ENCODE measurements at regions not wholly inside any gene's neighbourhood (a gene's known extent, or its start where the extent isn't known, plus 50 kb on each side); places are given as distances from the start of the nearest gene placed in this dataset.
"Not testable (repeated sequence)": the region's sequence is repeated elsewhere in the genome, so short reads cannot be mapped to it uniquely, and the experiment has no call there.

- DNase-seq, result no peak
Measured at GRCh38 chrX:87236830-87237440, 280.7 kb upstream of the KLHL4 start.

DNA sequence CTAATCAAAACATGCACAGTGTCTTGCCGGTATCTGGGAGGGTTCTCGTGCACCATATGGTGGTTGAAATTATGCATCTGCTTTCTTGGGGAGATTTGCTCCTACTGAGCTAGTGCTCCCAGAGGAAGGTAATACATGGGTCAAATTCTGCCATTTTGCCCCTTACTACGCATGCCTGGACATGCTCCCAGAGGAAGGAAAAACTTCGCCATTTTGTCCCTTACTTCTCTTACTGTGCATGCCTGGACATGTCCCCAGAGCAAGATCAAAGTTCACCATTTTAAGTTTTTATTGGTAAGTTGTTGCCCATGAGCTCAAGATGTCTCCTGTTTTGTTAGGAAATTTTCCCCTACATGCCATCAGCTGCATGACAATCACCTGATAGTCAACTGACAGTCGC is 252.1 kb upstream of the KLHL4 start:
- DNase-seq, result no peak

DNA sequence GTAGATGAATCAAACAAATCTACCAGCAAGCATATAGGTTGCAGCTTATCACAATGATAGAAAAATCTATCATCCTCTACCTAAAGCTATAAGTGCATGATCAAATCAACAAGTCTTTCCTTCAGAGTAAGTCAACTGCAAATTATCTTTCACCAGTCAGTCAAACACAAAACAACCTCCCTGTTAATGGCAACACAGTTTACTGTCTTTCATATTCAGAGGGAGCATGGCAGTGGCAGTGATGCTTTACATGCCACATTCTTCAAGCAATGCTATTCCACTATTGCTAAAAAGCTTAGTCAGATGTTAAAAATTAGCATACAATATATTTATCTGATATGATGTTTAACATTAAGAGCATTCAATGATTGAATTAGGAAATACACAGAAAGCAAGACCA is 245.1 kb upstream of the KLHL4 start:
- no peak for DNase-seq

DNA sequence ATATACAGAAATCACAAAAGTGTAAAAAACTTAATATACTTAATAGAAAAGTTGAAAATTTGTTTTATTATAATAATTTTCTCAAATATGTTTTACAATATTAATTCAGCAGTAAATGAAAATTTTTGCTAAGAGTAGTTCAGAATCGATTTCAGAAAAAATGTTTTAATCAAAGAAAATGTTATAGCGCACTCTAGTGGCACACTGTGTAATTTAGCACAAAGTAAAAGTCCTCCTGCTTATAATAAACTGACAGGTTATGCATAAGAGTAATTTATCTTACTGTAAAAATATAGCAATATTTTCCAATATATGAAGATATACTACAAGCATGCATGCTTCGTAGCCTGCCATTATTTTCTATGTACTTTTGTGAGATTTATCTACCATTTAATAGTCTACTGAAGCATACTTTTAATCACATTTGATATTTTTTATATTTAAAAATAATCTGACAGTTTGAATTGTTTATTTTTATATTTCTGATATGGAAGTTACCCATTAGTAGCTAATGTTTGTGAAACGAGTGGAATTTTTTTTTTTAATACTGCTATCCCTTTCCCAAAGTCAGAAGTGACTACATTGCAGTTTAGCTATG is 217.9 kb upstream of the KLHL4 start:
- DNase-seq, result peak; percentile 0

DNA sequence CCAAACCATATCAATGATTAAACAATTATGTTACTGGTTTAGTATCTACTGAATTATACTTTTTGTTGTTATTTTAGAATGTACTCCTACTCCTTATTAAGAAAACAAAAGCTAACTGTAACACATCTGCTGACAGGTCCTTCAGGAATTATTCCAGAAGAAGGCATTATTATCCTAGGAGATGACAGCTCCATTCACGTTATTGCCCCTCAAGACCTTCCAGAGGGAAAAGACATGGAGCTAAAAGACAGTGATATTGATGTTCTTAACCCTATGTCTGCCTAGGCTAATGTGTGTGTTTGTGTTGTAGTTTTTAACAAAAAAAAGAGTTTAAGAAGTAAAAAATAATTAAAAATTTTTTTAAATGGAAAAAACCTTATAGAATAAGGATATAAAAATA is 206.8 kb upstream of the KLHL4 start:
- DNase-seq, result no peak

- DNase-seq, result no peak
Measured at GRCh38 chrX:87327267-87327666, 190.3 kb upstream of the KLHL4 start.

- DNase-seq, result no peak
Measured at GRCh38 chrX:87337267-87337666, 180.3 kb upstream of the KLHL4 start.

GRCh38 chrX:87338510-87338909 is 179.1 kb upstream of the KLHL4 start:
- DNase-seq, result no peak

GRCh38 chrX:87370865-87371264 is 146.7 kb upstream of the KLHL4 start:
- DNase-seq, result no peak

- no peak for DNase-seq
Measured at GRCh38 chrX:87374324-87374723, 143.3 kb upstream of the KLHL4 start.

DNA sequence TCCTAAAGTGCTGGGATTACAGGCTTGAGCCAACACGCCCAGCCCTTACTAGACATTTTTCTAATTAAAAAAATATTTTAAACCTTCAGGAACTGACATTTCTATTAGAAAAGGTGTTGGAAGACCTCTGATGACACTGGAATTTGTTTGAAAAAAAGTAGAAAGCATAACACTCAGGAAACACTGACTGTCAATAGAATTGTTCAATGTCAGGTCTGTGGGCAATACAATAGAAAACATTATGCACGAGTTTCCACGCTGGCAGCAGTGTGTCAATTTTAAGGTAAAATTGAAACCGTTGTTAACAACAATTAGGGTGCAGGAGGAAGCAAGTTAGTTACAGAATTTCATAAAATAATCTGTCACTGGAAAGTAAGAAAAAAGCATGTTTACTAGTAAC is 140.7 kb upstream of the KLHL4 start:
- no peak for DNase-seq

GRCh38 chrX:87388381-87388780 is 129.2 kb upstream of the KLHL4 start:
- no peak for DNase-seq

DNA sequence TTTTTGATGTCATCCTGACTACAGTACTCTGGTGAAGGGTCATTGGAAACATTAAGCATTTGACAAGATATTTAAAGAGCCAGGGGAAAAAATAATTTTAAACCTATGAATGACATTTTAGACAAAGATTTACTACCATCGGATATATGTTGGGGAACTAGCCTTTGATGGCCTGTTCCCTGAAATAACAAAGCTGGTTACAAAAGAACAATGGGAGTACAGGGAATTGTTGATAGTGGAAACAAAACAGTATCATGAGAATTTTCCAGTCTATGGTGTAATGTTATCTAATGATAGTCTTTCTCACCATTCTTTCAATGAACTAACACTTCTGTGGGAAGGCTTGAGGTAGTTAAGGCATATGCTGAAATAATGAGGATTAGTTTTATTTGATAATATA is 125.9 kb upstream of the KLHL4 start:
- no peak for DNase-seq

GRCh38 chrX:87392369-87392768 is 125.2 kb upstream of the KLHL4 start:
- no peak for DNase-seq

DNA sequence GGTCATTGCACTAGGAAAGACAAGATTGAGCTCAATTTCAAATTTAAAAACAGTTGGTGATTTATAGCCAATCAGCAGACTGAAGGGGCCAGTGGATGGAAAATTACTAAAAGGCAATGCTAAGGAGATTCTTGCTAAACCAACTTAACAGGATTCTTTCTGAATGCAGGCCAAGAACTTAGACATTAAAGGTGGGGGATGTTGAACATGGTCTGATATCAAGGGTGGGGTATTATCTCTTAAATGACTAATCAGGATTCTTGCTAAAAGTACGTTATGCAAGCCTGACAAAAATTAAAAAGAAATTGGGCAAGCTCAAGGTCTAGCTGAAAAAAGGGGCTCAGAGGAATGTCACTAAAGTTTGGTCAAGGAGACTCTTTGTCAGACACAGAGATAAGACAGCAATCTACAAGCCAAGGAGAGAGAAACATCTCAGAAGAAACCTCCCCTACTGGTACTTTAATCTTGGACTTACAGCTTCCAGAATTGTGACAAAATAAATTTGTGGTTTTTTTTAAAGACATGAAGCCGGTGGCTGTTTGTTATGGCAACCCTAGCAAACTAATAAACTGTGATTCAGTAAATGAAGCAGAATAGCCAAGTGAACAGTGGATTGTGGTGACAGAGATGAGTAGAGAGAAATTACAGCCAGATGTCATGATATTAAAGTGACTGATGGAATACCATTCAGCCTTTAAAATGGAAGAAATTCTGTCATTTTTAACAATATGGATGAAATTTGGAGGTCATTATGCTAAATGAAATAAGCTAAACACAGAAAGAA is 120.3 kb upstream of the KLHL4 start:
- DNase-seq, result no peak

DNA sequence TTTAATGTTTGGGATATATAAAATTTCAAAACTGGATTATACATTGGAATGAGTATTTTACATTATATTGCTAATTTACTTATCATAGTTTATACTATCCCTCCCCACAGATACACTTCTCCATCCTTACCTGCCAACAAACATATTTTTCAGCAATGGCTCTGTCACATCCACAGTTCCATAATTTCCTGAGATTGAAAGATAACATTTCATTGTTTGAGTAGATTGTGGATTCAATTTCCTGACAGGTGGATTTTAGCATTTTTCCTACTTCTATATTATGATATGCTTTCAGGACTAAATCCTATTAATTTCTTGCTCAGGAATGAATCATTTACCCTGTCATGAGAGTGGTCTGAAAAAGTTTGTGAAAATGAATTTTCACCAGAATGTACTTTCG is 115.3 kb upstream of the KLHL4 start:
- no peak for DNase-seq

- DNase-seq, result no peak
Measured at GRCh38 chrX:87403551-87403950, 114.1 kb upstream of the KLHL4 start.

DNA sequence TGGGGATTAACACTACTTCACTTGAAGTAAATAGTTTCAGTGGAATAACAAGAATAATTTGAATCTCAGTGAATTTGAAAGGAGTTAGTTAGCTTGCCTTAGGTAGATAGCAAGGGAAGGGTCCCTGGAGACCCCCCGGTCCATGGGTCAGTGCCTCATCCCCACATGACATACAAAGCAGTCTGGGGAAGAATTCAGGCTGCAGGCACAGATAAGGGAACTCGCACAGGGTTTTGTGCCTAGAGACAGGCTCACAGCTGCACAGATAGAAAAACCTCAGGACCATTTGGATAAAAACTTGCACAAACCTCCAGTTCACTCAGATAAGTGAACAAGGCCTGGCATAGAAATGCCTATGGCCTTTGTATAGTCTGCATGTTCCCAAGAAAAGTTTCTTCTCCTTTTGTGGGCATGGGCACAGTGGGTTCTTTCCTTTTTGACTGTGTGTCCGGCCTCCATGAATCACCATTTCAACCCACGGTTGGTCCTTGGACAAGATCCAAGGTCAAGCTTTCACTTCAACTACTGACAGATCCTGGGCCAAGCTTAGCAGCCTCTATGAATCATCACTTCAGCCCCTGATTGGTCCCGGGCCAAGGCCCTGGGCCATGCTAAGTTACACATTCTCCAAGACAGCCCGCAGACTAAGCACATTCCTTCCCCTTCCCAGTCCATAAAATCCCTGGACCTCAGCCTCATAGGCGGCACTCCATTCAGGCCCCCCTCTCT is 108.3 kb upstream of the KLHL4 start:
- DNase-seq, result no peak

DNA sequence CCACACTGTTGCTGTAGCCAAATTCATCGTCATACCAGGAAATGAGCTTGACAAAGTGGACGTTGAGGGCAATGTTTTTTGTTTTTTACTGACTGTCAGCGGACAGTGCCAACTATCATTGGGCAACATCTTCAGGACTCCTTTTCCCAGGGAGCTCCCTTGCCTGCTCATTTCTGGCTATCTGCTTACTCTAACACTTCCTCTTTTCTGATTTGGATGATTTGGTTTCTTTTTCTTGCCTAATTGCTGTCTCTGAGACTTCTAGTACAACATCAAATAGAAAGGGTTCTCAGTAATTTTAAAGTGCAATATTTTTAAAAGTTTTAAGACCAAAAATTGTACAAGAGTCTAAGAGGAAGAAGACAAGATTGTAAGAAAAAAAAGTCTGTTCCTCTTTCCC is 92.0 kb upstream of the KLHL4 start:
- no peak for DNase-seq

DNA sequence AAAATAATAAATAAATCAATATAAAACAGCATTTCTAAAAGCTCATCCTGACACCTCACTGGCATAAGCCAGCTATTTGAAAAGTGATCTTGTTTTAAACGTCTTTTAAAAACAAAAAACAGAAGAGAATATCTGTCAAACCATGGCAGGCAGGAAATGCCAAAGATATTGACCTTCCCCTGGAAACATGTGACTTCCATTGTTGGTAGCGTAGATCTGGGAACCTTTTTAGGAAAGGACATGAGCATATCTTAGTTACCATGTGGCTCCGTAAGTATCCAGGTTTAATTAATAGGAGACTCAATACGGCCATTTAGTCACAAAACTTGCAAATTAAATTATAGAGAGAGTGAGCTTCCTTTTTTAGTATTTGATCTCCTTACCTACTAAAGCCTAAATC is 83.0 kb upstream of the KLHL4 start:
- no peak for DNase-seq

- not testable (repeated sequence) for DNase-seq
Measured at GRCh38 chrX:87448613-87449012, 69.0 kb upstream of the KLHL4 start.

DNA sequence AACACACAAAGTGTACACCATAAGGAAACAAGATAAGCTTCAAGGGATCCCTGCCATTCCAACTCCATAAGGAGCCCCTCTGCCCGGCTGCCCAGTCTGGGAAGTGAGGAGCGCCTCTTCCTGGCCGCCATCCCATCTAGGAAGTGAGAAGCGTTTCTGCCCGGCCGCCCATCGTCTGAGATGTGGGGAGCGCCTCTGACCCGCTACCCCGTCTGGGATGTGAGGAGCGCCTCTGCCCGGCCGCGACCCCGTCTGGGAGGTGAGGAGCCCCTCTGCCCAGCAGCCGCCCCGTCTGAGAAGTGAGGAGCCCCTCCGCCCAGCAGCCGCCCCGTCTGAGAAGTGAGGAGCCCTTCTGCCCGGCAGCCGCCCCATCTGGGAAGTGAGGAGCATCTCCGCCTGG is 51.8 kb upstream of the KLHL4 start:
- not testable (repeated sequence) for DNase-seq
